Head of caudate nucleus (tissue), 42 donors: ENCODE measurements at regions not wholly inside any gene's neighbourhood (a gene's known extent, or its start where the extent isn't known, plus 50 kb on each side); places are given as distances from the start of the nearest gene placed in this dataset.

ENCODE experiments used
- DNase-seq, 42 donors: peaks; one replicate each; pipeline versions ENCODE4 v3.0.0 to v3.0.0-alpha.2; 2020 to 2021; ENCODE audit warnings: mixed read lengths in 7 of 42
- intact Hi-C: fragments of 100-400 bp; cut with DNase I; formaldehyde crosslinking; loops from one replicate; pipeline ENCODE4 v1.15.0; 2022

DNA sequence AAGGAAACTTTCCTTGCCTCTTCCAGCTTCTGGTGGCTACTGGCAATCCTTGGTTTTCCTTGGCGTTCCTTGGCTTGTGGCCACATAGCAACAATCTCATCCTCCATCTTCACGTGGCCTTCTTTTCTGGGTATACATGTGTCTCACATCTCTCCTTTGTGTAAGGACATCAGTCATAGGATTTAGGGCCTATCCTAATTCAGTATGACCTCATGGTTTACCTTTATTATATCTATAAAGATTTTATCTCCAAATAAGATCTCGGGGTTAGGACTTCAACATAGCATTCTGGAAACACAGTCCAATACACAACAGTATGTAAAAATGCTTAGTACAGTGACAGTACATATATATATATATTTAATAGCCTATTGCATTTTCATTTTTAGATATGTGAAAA, 58.4 kb upstream of the LRIG3 start:
- intact Hi-C loops = no loop called here
- no peak for DNase-seq

DNA sequence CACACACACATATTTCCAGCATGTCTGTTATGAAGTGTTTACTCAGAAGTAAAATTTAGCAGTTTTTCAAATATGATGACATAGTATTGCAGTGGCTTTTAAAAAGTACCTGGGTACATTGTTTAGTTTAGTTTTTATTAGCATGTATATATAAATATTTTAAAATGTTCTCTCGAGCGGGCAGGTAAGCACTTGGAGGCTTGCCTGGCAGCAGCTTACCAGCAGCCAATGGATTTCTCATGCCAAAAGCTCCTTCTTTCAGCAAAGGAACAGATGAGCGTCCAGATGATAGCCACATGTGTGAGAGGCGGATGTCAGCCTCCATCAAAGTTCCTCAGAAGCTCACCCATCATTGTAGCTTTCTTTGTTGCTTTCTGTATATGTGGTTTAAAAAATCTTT, 57.2 kb upstream of the LRIG3 start:
- intact Hi-C loops = no loop called here
- DNase-seq = no peak

DNA sequence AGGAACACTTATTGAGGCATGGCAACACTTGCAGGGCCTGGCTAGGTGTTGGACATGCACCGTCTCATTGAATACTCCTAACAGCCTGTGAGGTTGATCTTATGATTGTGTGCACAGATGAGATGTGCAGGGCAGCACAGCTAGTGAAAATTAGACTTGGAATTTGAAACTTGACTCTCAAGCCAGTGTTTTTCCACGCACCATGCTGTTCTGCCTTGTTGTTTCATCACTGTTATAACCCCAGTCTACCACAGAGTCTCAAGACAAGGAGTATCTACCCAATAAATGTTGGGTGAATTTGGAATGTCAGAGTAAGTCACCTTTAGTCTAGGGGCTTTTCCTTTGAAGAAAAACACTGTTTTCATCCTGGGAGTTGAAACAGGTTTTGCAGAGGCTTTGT, 55.8 kb upstream of the LRIG3 start:
- no peak for DNase-seq
- intact Hi-C loops = no loop called here
